ENCODE measurements at regions not wholly inside any gene's neighbourhood (a gene's known extent, or its start where the extent isn't known, plus 50 kb on each side); places are given as distances from the start of the nearest gene placed in this dataset.

- DNase-seq = no peak
Measured at GRCh38 chr7:46580766-46581165, 659.7 kb upstream of the IGFBP3 start.

GRCh38 chr7:46577394-46577793, 656.3 kb upstream of the IGFBP3 start:
- no peak for DNase-seq

- no peak for DNase-seq
Measured at GRCh38 chr7:46576950-46577349, 655.9 kb upstream of the IGFBP3 start.

GRCh38 chr7:46572691-46573090, 651.6 kb upstream of the IGFBP3 start:
- no peak for DNase-seq

- no peak for DNase-seq
Measured at GRCh38 chr7:46571996-46572395, 650.9 kb upstream of the IGFBP3 start.

- DNase-seq = no peak
Measured at GRCh38 chr7:46569133-46569465, 648.0 kb upstream of the IGFBP3 start.

GRCh38 chr7:46568420-46569132, 647.5 kb upstream of the IGFBP3 start:
- no peak for DNase-seq

GRCh38 chr7:46567858-46568257, 646.8 kb upstream of the IGFBP3 start:
- DNase-seq = no peak

GRCh38 chr7:46566097-46566774, 645.2 kb upstream of the IGFBP3 start:
- DNase-seq = no peak

GRCh38 chr7:46565253-46566096, 644.4 kb upstream of the IGFBP3 start:
- no peak for DNase-seq

- DNase-seq = no peak
Measured at GRCh38 chr7:46559194-46559832, 638.2 kb upstream of the IGFBP3 start.

- no peak for DNase-seq
Measured at GRCh38 chr7:46558482-46559193, 637.6 kb upstream of the IGFBP3 start.

GRCh38 chr7:46557781-46558180, 636.7 kb upstream of the IGFBP3 start:
- DNase-seq = no peak

GRCh38 chr7:46557295-46557711, 636.2 kb upstream of the IGFBP3 start:
- no peak for DNase-seq

- DNase-seq = no peak
Measured at GRCh38 chr7:46554688-46555422, 633.8 kb upstream of the IGFBP3 start.

GRCh38 chr7:46551603-46552002, 630.5 kb upstream of the IGFBP3 start:
- no peak for DNase-seq

- no peak for DNase-seq
Measured at GRCh38 chr7:46550864-46551263, 629.8 kb upstream of the IGFBP3 start.

- DNase-seq = no peak
Measured at GRCh38 chr7:46549892-46550639, 629.0 kb upstream of the IGFBP3 start.

GRCh38 chr7:46549347-46549746, 628.3 kb upstream of the IGFBP3 start:
- no peak for DNase-seq

GRCh38 chr7:46547044-46547443, 626.0 kb upstream of the IGFBP3 start:
- no peak for DNase-seq

Measured in muscle of arm (tissue), 1 donor.